OCI-LY1 (cell line): ENCODE measurements at regions not wholly inside any gene's neighbourhood (a gene's known extent, or its start where the extent isn't known, plus 50 kb on each side); places are given as distances from the start of the nearest gene placed in this dataset.
"Not testable (repeated sequence)": the region's sequence is repeated elsewhere in the genome, so short reads cannot be mapped to it uniquely, and the experiment has no call there.

ENCODE experiments used
- H2AFZ ChIP-seq: fragments of 200-600 bp; sonication (generic), shearing (Covaris generic); 2 replicates; pipeline ENCODE4 v1.6.0; 2014; ENCODE audit warnings: antibody characterized with exemption, mild to moderate bottlenecking, low read length
- H3F3A ChIP-seq: fragments of 200-600 bp; sonication (generic), shearing (Covaris generic); 2 replicates; pipeline ENCODE4 v1.6.0; 2014; ENCODE audit warnings: mild to moderate bottlenecking, antibody characterized with exemption, low read length, moderate library complexity; ENCODE audit not compliant: insufficient read depth
- H3K27ac ChIP-seq: fragments of 200-600 bp; sonication (generic); 2 replicates; pipeline ENCODE4 v1.5.1; 2014; ENCODE audit warnings: low read length, mixed run types, mild to moderate bottlenecking, low read depth; ENCODE audit not compliant: poor library complexity, severe bottlenecking
- H3K27me3 ChIP-seq: fragments of 200-600 bp; sonication (generic); 2 replicates; pipeline ENCODE4 v1.6.0; 2014; ENCODE audit warnings: antibody characterized with exemption, mild to moderate bottlenecking, low read length, moderate library complexity; ENCODE audit not compliant: insufficient read depth
- H3K36me3 ChIP-seq: fragments of 200-600 bp; sonication (generic); 2 replicates; pipeline ENCODE4 v1.6.1; 2014; ENCODE audit warnings: mild to moderate bottlenecking, antibody characterized with exemption, low read length, moderate library complexity, mixed read lengths; ENCODE audit not compliant: insufficient read depth
- H3K4me1 ChIP-seq: fragments of 200-600 bp; sonication (generic); 2 replicates; pipeline ENCODE4 v1.5.1; 2014; ENCODE audit warnings: mild to moderate bottlenecking, low read length, moderate library complexity; ENCODE audit not compliant: insufficient read depth, severe bottlenecking
- H3K4me2 ChIP-seq: fragments of 200-600 bp; sonication (generic), shearing (Covaris generic); 2 replicates; pipeline ENCODE4 v1.6.1; 2014; ENCODE audit warnings: low read length
- H3K4me3 ChIP-seq: fragments of 200-600 bp; sonication (generic); 2 replicates; pipeline ENCODE4 v1.5.1; 2014; ENCODE audit warnings: low read length, low read depth, mild to moderate bottlenecking, mixed read lengths; ENCODE audit not compliant: poor library complexity, severe bottlenecking
- H3K79me2 ChIP-seq: fragments of 200-600 bp; shearing (Covaris generic); 2 replicates; pipeline ENCODE4 v1.6.1; 2016; ENCODE audit warnings: mixed run types, low read length, mixed read lengths; ENCODE audit not compliant: insufficient read depth
- H3K9ac ChIP-seq: fragments of 200-600 bp; sonication (generic), shearing (Covaris generic); 2 replicates; pipeline ENCODE4 v1.6.1; 2014; ENCODE audit warnings: mild to moderate bottlenecking, low read length, mixed read lengths
- H3K9me2 ChIP-seq: fragments of 200-600 bp; sonication (generic), shearing (Covaris generic); 2 replicates; pipeline ENCODE4 v1.6.1; 2014; ENCODE audit warnings: low read depth, mild to moderate bottlenecking, low read length, mixed read lengths
- H3K9me3 ChIP-seq: fragments of 200-600 bp; shearing (Covaris generic); 2 replicates; pipeline ENCODE4 v1.6.1; 2014; ENCODE audit warnings: low read length, mixed read lengths
- H4K20me1 ChIP-seq: fragments of 200-600 bp; sonication (generic), shearing (Covaris generic); 2 replicates; pipeline ENCODE4 v1.6.0; 2016; ENCODE audit warnings: mild to moderate bottlenecking, low read length; ENCODE audit not compliant: insufficient read depth
- EZH2 ChIP-seq: fragments of 200-600 bp; sonication (generic), shearing (Covaris generic); IDR thresholded peaks from 2 replicates; pipeline ENCODE4 v1.8.0; 2017; ENCODE audit warnings: borderline replicate concordance, mixed run types, mild to moderate bottlenecking, antibody characterized with exemption, low read length, moderate library complexity, mixed read lengths
- TF ChIP-seq, protein P1 (sequence below): fragments of 200-600 bp; sonication (generic), shearing (Covaris generic); IDR thresholded peaks from 2 replicates; pipeline ENCODE4 v1.5.1; 2017; ENCODE audit warnings: mild to moderate bottlenecking, antibody characterized with exemption, low read length, moderate library complexity, mixed read lengths

DNA sequence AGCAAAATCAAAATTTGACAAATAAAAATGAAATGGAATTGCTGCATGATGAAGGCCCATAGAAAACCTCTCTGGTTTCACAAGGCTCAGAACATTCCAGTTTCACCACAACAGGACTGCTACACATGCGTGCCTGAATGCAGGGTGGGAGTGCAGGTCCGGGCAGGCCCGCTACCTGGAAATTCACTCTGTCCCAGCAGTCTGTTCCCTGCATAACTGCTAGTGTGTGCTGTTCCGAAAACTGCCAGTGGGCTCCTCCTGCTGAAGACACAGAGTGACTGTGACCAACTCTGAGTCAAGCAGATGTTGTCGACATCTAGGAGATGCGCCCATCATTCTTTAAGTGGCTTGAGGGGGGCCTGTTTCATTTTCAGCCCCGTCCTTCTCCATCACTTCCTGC, 284.8 kb upstream of the MAF start:
- no peak overlapping the region for H2AFZ ChIP-seq
- no peaks in the 10 kb centered on the region for H3K4me1 ChIP-seq
- 0 out of 2 replicates have a peak, but pooled peaks cover 1% of the 10 kb centered on the region for H3K27me3 ChIP-seq

DNA sequence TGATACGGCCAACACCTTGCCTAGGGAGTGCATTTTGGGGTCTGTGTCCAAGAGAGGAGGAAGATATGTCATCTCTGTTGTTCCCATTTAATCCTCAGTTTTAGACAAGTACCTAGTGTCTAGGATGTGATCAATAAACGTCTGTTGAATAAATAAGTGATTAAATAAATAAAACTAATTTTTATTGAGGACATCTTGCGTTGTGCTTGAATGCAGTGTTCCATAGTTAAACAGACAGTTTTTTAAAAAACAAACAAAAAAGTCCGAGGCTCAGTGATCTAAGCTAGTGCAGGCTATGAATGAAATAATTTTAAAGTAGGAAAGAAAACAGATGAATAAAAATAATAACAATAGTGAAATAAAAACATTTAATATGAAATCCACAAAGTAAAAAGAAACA, 283.0 kb upstream of the MAF start:
- Histone ChIP-seq H3K9ac (no peak overlapping the region), H3K4me2 (no peak overlapping the region), H3K27me3 (0 out of 2 replicates have a peak, but pooled peaks cover 4% of the 10 kb centered on the region), H3K9me2 (no peaks in the 10 kb centered on the region), H3K4me1 (no peaks in the 10 kb centered on the region), H3K36me3 (no peaks in the 10 kb centered on the region), H3K27ac (no peak overlapping the region), H3K9me3 (no peaks in the 10 kb centered on the region), H4K20me1 (no peaks in the 10 kb centered on the region), H3F3A (no peaks in the 10 kb centered on the region), H3K4me3 (no peak overlapping the region), H2AFZ (no peak overlapping the region), H3K79me2 (no peaks in the 10 kb centered on the region)
- TF ChIP-seq, protein P1, sequence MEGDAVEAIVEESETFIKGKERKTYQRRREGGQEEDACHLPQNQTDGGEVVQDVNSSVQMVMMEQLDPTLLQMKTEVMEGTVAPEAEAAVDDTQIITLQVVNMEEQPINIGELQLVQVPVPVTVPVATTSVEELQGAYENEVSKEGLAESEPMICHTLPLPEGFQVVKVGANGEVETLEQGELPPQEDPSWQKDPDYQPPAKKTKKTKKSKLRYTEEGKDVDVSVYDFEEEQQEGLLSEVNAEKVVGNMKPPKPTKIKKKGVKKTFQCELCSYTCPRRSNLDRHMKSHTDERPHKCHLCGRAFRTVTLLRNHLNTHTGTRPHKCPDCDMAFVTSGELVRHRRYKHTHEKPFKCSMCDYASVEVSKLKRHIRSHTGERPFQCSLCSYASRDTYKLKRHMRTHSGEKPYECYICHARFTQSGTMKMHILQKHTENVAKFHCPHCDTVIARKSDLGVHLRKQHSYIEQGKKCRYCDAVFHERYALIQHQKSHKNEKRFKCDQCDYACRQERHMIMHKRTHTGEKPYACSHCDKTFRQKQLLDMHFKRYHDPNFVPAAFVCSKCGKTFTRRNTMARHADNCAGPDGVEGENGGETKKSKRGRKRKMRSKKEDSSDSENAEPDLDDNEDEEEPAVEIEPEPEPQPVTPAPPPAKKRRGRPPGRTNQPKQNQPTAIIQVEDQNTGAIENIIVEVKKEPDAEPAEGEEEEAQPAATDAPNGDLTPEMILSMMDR: no peak
- TF ChIP-seq EZH2: no peak

More for the DNA sequence above, 284.8 kb upstream of the MAF start:
- H4K20me1 ChIP-seq: no peaks in the 10 kb centered on the region
- no peaks in the 10 kb centered on the region for H3K36me3 ChIP-seq
- no peaks in the 10 kb centered on the region for H3K79me2 ChIP-seq
- no peak overlapping the region for H3K4me2 ChIP-seq
- no peak overlapping the region for H3K9ac ChIP-seq
- H3K4me3 ChIP-seq: no peak overlapping the region
- H3K9me3 ChIP-seq: no peaks in the 10 kb centered on the region
- no peak overlapping the region for H3K27ac ChIP-seq
- TF ChIP-seq, protein P1: no peak
- TF ChIP-seq EZH2: no peak
- no peaks in the 10 kb centered on the region for H3K9me2 ChIP-seq
- H3F3A ChIP-seq: no peaks in the 10 kb centered on the region

DNA sequence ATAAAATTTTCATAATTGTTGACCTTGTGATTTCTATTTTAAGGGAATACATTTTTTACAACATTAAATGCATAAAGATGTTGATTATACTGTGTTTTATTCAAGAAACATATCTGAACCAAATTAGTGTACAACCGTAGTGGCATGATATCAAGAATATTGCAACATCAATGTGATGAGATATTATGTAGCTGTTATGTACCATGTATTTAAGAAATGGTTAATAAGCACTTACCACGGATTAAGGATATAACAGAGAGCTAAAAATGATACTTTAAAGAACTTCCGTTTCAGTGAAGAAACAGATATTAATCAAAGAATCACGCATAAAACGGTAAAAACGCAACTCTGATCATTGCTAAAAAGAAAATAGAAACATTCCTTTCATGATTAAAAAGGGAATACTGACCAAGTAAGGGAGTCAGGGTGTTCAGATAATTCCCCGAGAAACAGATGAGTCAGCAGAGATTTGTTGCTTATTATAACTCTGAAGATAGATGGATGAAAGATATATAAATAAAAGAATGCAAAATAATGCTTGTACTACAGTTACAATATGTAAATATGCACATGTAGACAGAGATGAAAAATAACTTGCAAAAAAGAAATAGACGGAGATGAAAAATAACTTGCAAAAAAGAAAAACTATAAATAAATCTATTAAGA, 281.9 kb upstream of the MAF start:
- H3K9me2 ChIP-seq: no peaks in the 10 kb centered on the region
- H4K20me1 ChIP-seq: no peaks in the 10 kb centered on the region
- no peak overlapping the region for H3K27ac ChIP-seq
- no peak overlapping the region for H3K4me2 ChIP-seq
- no peak overlapping the region for H2AFZ ChIP-seq
- H3K79me2 ChIP-seq: no peaks in the 10 kb centered on the region
- TF ChIP-seq, protein P1: no peak
- no peak for TF ChIP-seq EZH2
- no peaks in the 10 kb centered on the region for H3K4me1 ChIP-seq
- H3K4me3 ChIP-seq: no peak overlapping the region
- no peaks in the 10 kb centered on the region for H3K9me3 ChIP-seq
- no peaks in the 10 kb centered on the region for H3F3A ChIP-seq
- H3K9ac ChIP-seq: no peak overlapping the region
- no peaks in the 10 kb centered on the region for H3K36me3 ChIP-seq
- H3K27me3 ChIP-seq: 0 out of 2 replicates have a peak, but pooled peaks cover 4% of the 10 kb centered on the region

GRCh38 chr16:79881107-79881506, 280.6 kb upstream of the MAF start:
- not testable (repeated sequence) for H3F3A ChIP-seq, H3K9me3 ChIP-seq, H3K36me3 ChIP-seq, H3K9me2 ChIP-seq, H2AFZ ChIP-seq, H3K9ac ChIP-seq, H3K4me3 ChIP-seq, H3K4me2 ChIP-seq, H3K27ac ChIP-seq, H3K79me2 ChIP-seq, H3K27me3 ChIP-seq, H3K4me1 ChIP-seq, H4K20me1 ChIP-seq
